DMS153 treated with DMSO at 0.1 percent for 48 hours (cell line): ENCODE measurements at regions not wholly inside any gene's neighbourhood (a gene's known extent, or its start where the extent isn't known, plus 50 kb on each side); places are given as distances from the start of the nearest gene placed in this dataset.

Experiments used
- DNase-seq: peaks from one replicate; lab custom pipeline; 2025; ENCODE audit not compliant: unreplicated experiment; lab: John Stamatoyannopoulos, UW

GRCh38 chr18:47345291-47345690, 93.8 kb upstream of the SKOR2 start:
- DNase-seq, result no peak

GRCh38 chr18:47343291-47343690, 91.8 kb upstream of the SKOR2 start:
- DNase-seq, result no peak

GRCh38 chr18:47342566-47342965, 91.1 kb upstream of the SKOR2 start:
- DNase-seq, result no peak

GRCh38 chr18:47341678-47342077, 90.2 kb upstream of the SKOR2 start:
- DNase-seq, result no peak

GRCh38 chr18:47334966-47335365, 83.5 kb upstream of the SKOR2 start:
- DNase-seq, result no peak

- no peak for DNase-seq
Observed at GRCh38 chr18:47333926-47334635, 82.6 kb upstream of the SKOR2 start.

GRCh38 chr18:47331641-47332040, 80.2 kb upstream of the SKOR2 start:
- DNase-seq, result no peak

GRCh38 chr18:47331026-47331425, 79.6 kb upstream of the SKOR2 start:
- no peak for DNase-seq

GRCh38 chr18:47323158-47323557, 71.7 kb upstream of the SKOR2 start:
- DNase-seq, result no peak

GRCh38 chr18:47321815-47322214, 70.4 kb upstream of the SKOR2 start:
- DNase-seq, result no peak

GRCh38 chr18:47317824-47318508, 66.5 kb upstream of the SKOR2 start:
- no peak for DNase-seq

GRCh38 chr18:47316924-47317323, 65.5 kb upstream of the SKOR2 start:
- DNase-seq, result no peak

GRCh38 chr18:47313901-47314300, 62.4 kb upstream of the SKOR2 start:
- DNase-seq, result no peak

- DNase-seq, result no peak
Observed at GRCh38 chr18:47311585-47311984, 60.1 kb upstream of the SKOR2 start.
